K562 (cell line): ENCODE measurements at regions not wholly inside any gene's neighbourhood (a gene's known extent, or its start where the extent isn't known, plus 50 kb on each side); places are given as distances from the start of the nearest gene placed in this dataset.

ENCODE experiments used
- ATAC-seq: fragments of 200-7000 bp; cut with Tn5 transposase; 3 replicates; pipeline ENCODE4 v1.9.1; 2020; ENCODE audit warnings: moderate library complexity
- BruUV-seq: library from RNA; stranded (reverse); fragments of 400-500 nt; replicated peaks from 2 replicates; lab custom pipeline; 2021; lab: Mats Ljungman, UMichigan
- CTCF ChIA-PET: fragments of 300-600 bp; formaldehyde crosslinking; extraction: SDS; loops from one replicate; lab custom pipeline; 2021; ENCODE audit warnings: low intra/inter-chr PET ratio; lab: Yijun Ruan, JAX
- POLR2A ChIA-PET: fragments of 300-600, 350-650 bp; sonication (Branson Sonifier 250); formaldehyde crosslinking; extraction: SDS; loops from one replicate; lab custom pipeline; 2021; ENCODE audit warnings: antibody characterized with exemption, inconsistent platforms; lab: Yijun Ruan, JAX
- DNase-seq, 4 experiments: peaks; one replicate each; pipeline versions ENCODE4 v3.0.0 to v3.0.0-alpha.2; 2011 to 2018; ENCODE audit warnings: low spot score in 3 of 4, mixed read lengths in 3 of 4; ENCODE audit errors: extremely low read depth in 1 of 4
- FAIRE-seq: peaks from 2 replicates; lab custom pipeline; 2011; peaks lifted over from hg19 to GRCh38; lab: Jason Lieb, UNC
- H2AFZ ChIP-seq: 2 replicates; pipeline ENCODE4 v1.6.0; 2011; ENCODE audit warnings: low read depth, low read length, control low read depth, inconsistent platforms
- H3K27ac ChIP-seq: fragments of 200-600 bp; 3 replicates; pipeline ENCODE4 v1.8.0; 2011; ENCODE audit warnings: low read depth, mild to moderate bottlenecking, control low read depth, inconsistent platforms, low read length, moderate library complexity, mixed read lengths; ENCODE audit errors: extremely low read depth
- H3K27me3 ChIP-seq, 2 experiments: fragments of 300-600 bp in 1 of 2; 2 replicates in 1 of 2; 3 replicates in 1 of 2; pipeline versions ENCODE4 v1.6.0 to v1.8.0; 2011; ENCODE audit warnings: inconsistent platforms in 2 of 2, low read length in 2 of 2, mild to moderate bottlenecking in 1 of 2, mixed read lengths in 1 of 2, moderate library complexity in 1 of 2; ENCODE audit not compliant: control insufficient read depth in 2 of 2, insufficient read depth in 2 of 2
- H3K36me3 ChIP-seq: fragments of 300-600 bp; 3 replicates; pipeline ENCODE4 v1.8.0; 2011; ENCODE audit warnings: mild to moderate bottlenecking, low read length, inconsistent platforms; ENCODE audit not compliant: control insufficient read depth, insufficient read depth
- H3K4me1 ChIP-seq, 2 experiments: fragments of 200-600 bp in 1 of 2; replicated peaks in 1 of 2; 2 replicates in 1 of 2; 3 replicates in 1 of 2; pipeline versions ENCODE4 v1.5.1 to v1.8.0; 2011; ENCODE audit warnings: inconsistent platforms in 2 of 2, low read length in 2 of 2, mild to moderate bottlenecking in 1 of 2, mixed read lengths in 1 of 2, moderate library complexity in 1 of 2; ENCODE audit not compliant: control insufficient read depth in 2 of 2, insufficient read depth in 2 of 2
- H3K4me2 ChIP-seq: 2 replicates; pipeline ENCODE4 v1.6.1; 2011; ENCODE audit warnings: low read length, control low read depth, inconsistent platforms, mixed read lengths; ENCODE audit not compliant: insufficient read depth
- H3K4me3 ChIP-seq: fragments of 200-600 bp; sonication (generic), shearing (Covaris generic); 2 replicates; pipeline ENCODE4 v1.5.1; 2016; ENCODE audit warnings: control low read depth, inconsistent platforms
- H3K79me2 ChIP-seq: fragments of 200-600 bp; 3 replicates; pipeline ENCODE4 v1.8.0; 2011; ENCODE audit warnings: low read length, inconsistent platforms; ENCODE audit not compliant: control insufficient read depth, insufficient read depth
- H3K9ac ChIP-seq, 2 experiments: 2 replicates each; pipeline versions ENCODE4 v1.6.0 to v1.6.1; 2011; ENCODE audit warnings: low read depth in 2 of 2, low read length in 2 of 2, control low read depth in 1 of 2, inconsistent platforms in 1 of 2, mild to moderate bottlenecking in 1 of 2, mixed read lengths in 1 of 2; ENCODE audit not compliant: insufficient read depth in 1 of 2
- H3K9me1 ChIP-seq: one replicate; pipeline ENCODE4 v1.6.0; 2011; ENCODE audit warnings: inconsistent platforms, mild to moderate bottlenecking, low read length, moderate library complexity; ENCODE audit not compliant: control insufficient read depth, insufficient read depth
- H3K9me3 ChIP-seq: replicated peaks from 2 replicates; pipeline ENCODE4 v1.5.1; 2011; ENCODE audit warnings: low read depth, low read length, inconsistent platforms; ENCODE audit not compliant: control insufficient read depth, insufficient read depth
- H4K20me1 ChIP-seq: replicated peaks from 2 replicates; pipeline ENCODE4 v1.6.1; 2011; ENCODE audit warnings: low read length, inconsistent platforms, mixed read lengths; ENCODE audit not compliant: control insufficient read depth, insufficient read depth
- ATF2 ChIP-seq: sonication (generic); formaldehyde crosslinking; IDR thresholded peaks from 2 replicates; pipeline ENCODE4 v1.8.1; 2022; ENCODE audit warnings: missing genetic modification reagents
- HMGN3 ChIP-seq: IDR thresholded peaks from 2 replicates; pipeline ENCODE4 v1.6.1; 2011; ENCODE audit warnings: borderline replicate concordance, low read depth, mild to moderate bottlenecking, mixed read lengths, low read length; ENCODE audit not compliant: insufficient read length; ENCODE audit errors: extremely low read depth
- ILF3 ChIP-seq: fragments of 450-650 bp; IDR thresholded peaks from 2 replicates; pipeline ENCODE4 v1.6.1; 2018; ENCODE audit warnings: antibody characterized with exemption, mild to moderate bottlenecking, moderate library complexity, borderline replicate concordance
- NFATC3 ChIP-seq: fragments of 450-650 bp; IDR thresholded peaks from 2 replicates; pipeline ENCODE4 v1.6.1; 2017; ENCODE audit warnings: mild to moderate bottlenecking
- NR3C1 ChIP-seq: sonication (generic); formaldehyde crosslinking; IDR thresholded peaks from 2 replicates; pipeline ENCODE4 v1.8.1; 2022; ENCODE audit warnings: missing genetic modification reagents
- PCBP2 ChIP-seq: fragments of 200-400 bp; formaldehyde crosslinking; IDR thresholded peaks from 2 replicates; pipeline ENCODE4 v1.6.1; 2018; ENCODE audit warnings: low read length, low read depth, mild to moderate bottlenecking, moderate library complexity; ENCODE audit not compliant: poor library complexity, severe bottlenecking
- RCOR1 ChIP-seq, 2 experiments: IDR thresholded peaks; 2 replicates each; pipeline ENCODE4 v1.6.1; 2012; ENCODE audit warnings: low read depth in 2 of 2, low read length in 2 of 2, borderline replicate concordance in 1 of 2, improper control_type of control experiment in 1 of 2
- ZBTB26 ChIP-seq: fragments of 450-650 bp; formaldehyde crosslinking; IDR thresholded peaks from 2 replicates; pipeline ENCODE4 v1.4.0; 2022; ENCODE audit warnings: missing genetic modification characterization
- ZC3H8 ChIP-seq: fragments of 450-650 bp; IDR thresholded peaks from 2 replicates; pipeline ENCODE4 v1.6.1; 2017
- ZNF143 ChIP-seq: sonication (generic); formaldehyde crosslinking; IDR thresholded peaks from 2 replicates; pipeline ENCODE4 v1.9.0; 2022; ENCODE audit warnings: mild to moderate bottlenecking, missing genetic modification reagents
- ZNF639 ChIP-seq, 2 experiments: fragments of 200-800 bp in 1 of 2; sonication (Bioruptor generic) in 1 of 2; sonication (generic) in 1 of 2; formaldehyde crosslinking in 1 of 2; IDR thresholded peaks in 1 of 2; conservative IDR thresholded peaks in 1 of 2; 2 replicates each; pipeline versions ENCODE4 v1.5.0 to v1.6.1; 2016 to 2020; ENCODE audit warnings: missing compliant biosample characterization in 1 of 2, missing genetic modification characterization in 1 of 2, missing genetic modification reagents in 1 of 2
- WGBS: fragments of 100-300 bp; shearing (Covaris generic); methylation state at CpG from one replicate; pipeline ENCODE4 v1.1.6; 2016; ENCODE audit warnings: low coverage, mixed read lengths; ENCODE audit not compliant: insufficient coverage; ENCODE audit errors: missing lambda C conversion rate; 5-methylcytosine and 5-hydroxymethylcytosine counted together
- in situ Hi-C: fragments of 300-500 bp; cut with MboI; formaldehyde crosslinking; loops from 4 replicates; pipeline ENCODE4 v1.15.0; 2018; ENCODE audit warnings: inconsistent platforms, mixed read lengths
- intact Hi-C: fragments of 100-400 bp; cut with micrococcal nuclease; formaldehyde crosslinking; loops from 2 replicates; pipeline ENCODE4 v1.14.2; 2022

- Histone ChIP-seq H3K9me3 (no peaks in the 10 kb centered on the region), H3K9ac (no peak overlapping the region), H3K36me3 (no peaks in the 10 kb centered on the region), H3K9me1 (no peaks in the 10 kb centered on the region), H3K4me1 (no peaks in the 10 kb centered on the region), H3K4me3 (no peak overlapping the region), H4K20me1 (no peaks in the 10 kb centered on the region), H3K27me3 (no peaks in the 10 kb centered on the region), H2AFZ (no peak overlapping the region), H3K4me2 (no peak overlapping the region), H3K27ac (no peak overlapping the region), H3K79me2 (no peaks in the 10 kb centered on the region)
- WGBS = 23% methylated on average over 4 of the region's 4 CpGs
- FAIRE-seq (no peak), DNase-seq (no peak), ATAC-seq (no peak)
- TF ChIP-seq PCBP2 = no peak
- no peak for TF ChIP-seq ZC3H8
- TF ChIP-seq ILF3 = no peak
- no peak for TF ChIP-seq ATF2 (CRISPR knock-in tag)
- no peak for TF ChIP-seq HMGN3
- no peak for TF ChIP-seq ZNF143 (CRISPR knock-in tag)
- TF ChIP-seq RCOR1 (IDR thresholded peaks at IDR 0.05; ENCODE audit: borderline replicate concordance in 1 of 2, low read depth in 2 of 2, low read length in 2 of 2) = no peak
- TF ChIP-seq NFATC3 = no peak
- no peak for TF ChIP-seq NR3C1
- no peak for TF ChIP-seq ZNF639 (CRISPR knock-in tag; conservative IDR thresholded peaks at IDR 0.05 in 1 of 2, IDR thresholded peaks at IDR 0.05 in 1 of 2)
- TF ChIP-seq ZBTB26 = no peak
- BruUV-seq = no TSS peak
- ChIA-PET CTCF (no interaction called here), POLR2A (interaction anchor here (0.8 kb wide), 1 partner anchor 159 kb away, joined by 3 read pairs; no protein-coding TSS in a partner anchor)
- intact Hi-C loops (no loop called here), in situ Hi-C loops (no loop called here)
Observed at GRCh38 chr12:73906757-73907156, 630.9 kb upstream of the ATXN7L3B start.
